OCI-LY3 (cell line): ENCODE measurements at regions not wholly inside any gene's neighbourhood (a gene's known extent, or its start where the extent isn't known, plus 50 kb on each side); places are given as distances from the start of the nearest gene placed in this dataset.

Experiments
- H2AFZ ChIP-seq: fragments of 200-600, 300-600 bp; shearing (Covaris generic); 2 replicates; pipeline ENCODE4 v1.6.0; 2014; ENCODE audit warnings: antibody characterized with exemption, low read depth, low read length
- H3K27ac ChIP-seq: fragments of 200-600, 300-600 bp; sonication (generic); 2 replicates; pipeline ENCODE4 v1.5.1; 2014; ENCODE audit warnings: mild to moderate bottlenecking, low read length, moderate library complexity, mixed read lengths
- H3K27me3 ChIP-seq: fragments of 200-600, 300-600 bp; sonication (generic); 2 replicates; pipeline ENCODE4 v1.6.1; 2014; ENCODE audit warnings: low read depth, low read length, mixed read lengths
- H3K36me3 ChIP-seq: fragments of 200-600, 300-600 bp; sonication (generic); replicated peaks from 2 replicates; pipeline ENCODE3; 2014; ENCODE audit warnings: low read depth, low read length, mixed read lengths
- H3K4me1 ChIP-seq: fragments of 300-600, 200-600 bp; sonication (generic); 2 replicates; pipeline ENCODE4 v1.6.1; 2014; ENCODE audit warnings: low read length, mixed read lengths
- H3K4me2 ChIP-seq: fragments of 200-600, 300-600 bp; sonication (generic); 2 replicates; pipeline ENCODE4 v1.6.1; 2014; ENCODE audit warnings: low read length, mixed read lengths
- H3K4me3 ChIP-seq: fragments of 300-600, 200-600 bp; sonication (generic); 2 replicates; pipeline ENCODE4 v1.5.1; 2014; ENCODE audit warnings: antibody characterized with exemption, mild to moderate bottlenecking, low read length, moderate library complexity
- H3K79me2 ChIP-seq: fragments of 300-600, 200-600 bp; shearing (Covaris generic); 2 replicates; pipeline ENCODE4 v1.6.1; 2014; ENCODE audit warnings: mild to moderate bottlenecking, low read length, mixed read lengths
- H3K9ac ChIP-seq: fragments of 300-600, 200-600 bp; shearing (Covaris generic); 2 replicates; pipeline ENCODE4 v1.6.0; 2014; ENCODE audit warnings: mild to moderate bottlenecking, low read length, moderate library complexity
- H3K9me3 ChIP-seq: fragments of 200-600, 300-600 bp; shearing (Covaris generic); 2 replicates; pipeline ENCODE4 v1.6.1; 2014; ENCODE audit warnings: low read length, mixed read lengths; ENCODE audit not compliant: insufficient read depth
- H4K20me1 ChIP-seq: fragments of 200-600, 300-600 bp; sonication (generic); 2 replicates; pipeline ENCODE4 v1.6.1; 2016; ENCODE audit warnings: low read length, mixed read lengths; ENCODE audit not compliant: insufficient read depth
- CTCF ChIP-seq: fragments of 200-600, 300-600 bp; sonication (generic); IDR thresholded peaks from 2 replicates; pipeline ENCODE4 v1.5.1; 2014; ENCODE audit warnings: antibody characterized with exemption, low read length, low read depth
- EZH2phosphoT487 ChIP-seq: fragments of 200-600 bp; shearing (Covaris generic); IDR thresholded peaks from 2 replicates; pipeline ENCODE4 v1.6.1; 2018; ENCODE audit warnings: antibody characterized with exemption, mixed run types, low read depth

GRCh38 chr3:104584682-104585081, 782.0 kb upstream of the ALCAM start:
- no peaks in the 10 kb centered on the region for H3K27me3 ChIP-seq
- H3K9me3 ChIP-seq, result peaks cover 2% of the 10 kb centered on the region; the same call in 1 of the 2 replicates
- no peak overlapping the region for H3K4me2 ChIP-seq
- no peak overlapping the region for H3K27ac ChIP-seq
- H3K36me3 ChIP-seq, result no peaks in the 10 kb centered on the region
- no peak for TF ChIP-seq CTCF
- TF ChIP-seq EZH2phosphoT487, result no peak
- no peaks in the 10 kb centered on the region for H3K79me2 ChIP-seq
- H3K4me3 ChIP-seq, result no peak overlapping the region
- no peak overlapping the region for H2AFZ ChIP-seq
- H3K9ac ChIP-seq, result no peak overlapping the region
- H4K20me1 ChIP-seq, result no peaks in the 10 kb centered on the region
- peaks cover 8% of the 10 kb centered on the region for H3K4me1 ChIP-seq

GRCh38 chr3:104586344-104586743, 780.4 kb upstream of the ALCAM start:
- H3K27me3 ChIP-seq, result no peaks in the 10 kb centered on the region
- H3K4me1 ChIP-seq, result peaks cover 8% of the 10 kb centered on the region
- H3K4me3 ChIP-seq, result no peak overlapping the region
- H3K9me3 ChIP-seq, result no peaks in the 10 kb centered on the region
- H3K79me2 ChIP-seq, result no peaks in the 10 kb centered on the region
- no peak overlapping the region for H3K4me2 ChIP-seq
- no peak for TF ChIP-seq CTCF
- TF ChIP-seq EZH2phosphoT487, result no peak
- no peak overlapping the region for H3K27ac ChIP-seq
- H3K9ac ChIP-seq, result no peak overlapping the region
- H3K36me3 ChIP-seq, result no peaks in the 10 kb centered on the region
- H4K20me1 ChIP-seq, result no peaks in the 10 kb centered on the region
- no peak overlapping the region for H2AFZ ChIP-seq

GRCh38 chr3:104588442-104588841, 778.3 kb upstream of the ALCAM start:
- H4K20me1 ChIP-seq, result no peaks in the 10 kb centered on the region

GRCh38 chr3:104591776-104592175, 774.9 kb upstream of the ALCAM start:
- Histone ChIP-seq H4K20me1 (no peaks in the 10 kb centered on the region), H3K4me2 (no peak overlapping the region), H3K9me3 (no peaks in the 10 kb centered on the region), H3K4me1 (peaks cover 7% of the 10 kb centered on the region), H3K9ac (no peak overlapping the region), H3K4me3 (no peak overlapping the region), H2AFZ (no peak overlapping the region), H3K79me2 (no peaks in the 10 kb centered on the region), H3K36me3 (no peaks in the 10 kb centered on the region), H3K27me3 (no peaks in the 10 kb centered on the region), H3K27ac (no peak overlapping the region)
- TF ChIP-seq CTCF (no peak), EZH2phosphoT487 (no peak)

More at GRCh38 chr3:104588442-104588841, 778.3 kb upstream of the ALCAM start:
- H3K9ac ChIP-seq, result no peak overlapping the region
- no peak overlapping the region for H2AFZ ChIP-seq
- H3K4me1 ChIP-seq, result peaks cover 7% of the 10 kb centered on the region
- H3K27me3 ChIP-seq, result no peaks in the 10 kb centered on the region
- TF ChIP-seq CTCF (no peak), EZH2phosphoT487 (no peak)
- H3K4me3 ChIP-seq, result no peak overlapping the region
- H3K36me3 ChIP-seq, result no peaks in the 10 kb centered on the region
- no peak overlapping the region for H3K27ac ChIP-seq
- H3K79me2 ChIP-seq, result no peaks in the 10 kb centered on the region
- H3K9me3 ChIP-seq, result no peaks in the 10 kb centered on the region
- no peak overlapping the region for H3K4me2 ChIP-seq
